ENCODE measurements at regions not wholly inside any gene's neighbourhood (a gene's known extent, or its start where the extent isn't known, plus 50 kb on each side); places are given as distances from the start of the nearest gene placed in this dataset.

GRCh38 chr1:198399452-198399851 is 141.0 kb downstream of the ATP6V1G3 start (continued):
- no peak for TF ChIP-seq YY1 (IDR thresholded peaks at IDR 0.05; ENCODE audit: extremely low read depth, insufficient replicate concordance, low read depth, low read length)

GRCh38 chr1:198397208-198397808 is 143.2 kb downstream of the ATP6V1G3 start:
- ChIA-PET CTCF (no interaction called here), RAD21 (ENCODE audit: low non-redundant PET in 1 of 2, low total read pairs in 2 of 2, uncharacterized antibody in 2 of 2, unreplicated experiment in 2 of 2) (no interaction called here), POLR2A (no interaction called here)
- H2AFZ ChIP-seq (ENCODE audit: low read depth, low read length, poor library complexity, severe bottlenecking), result no peak overlapping the region
- no peak for TF ChIP-seq EZH2 (IDR thresholded peaks at IDR 0.05)
- TF ChIP-seq POLR2AphosphoS5 (IDR thresholded peaks at IDR 0.05; ENCODE audit: low read depth, low read length), result no peak
- no peak for TF ChIP-seq FOSL1 (IDR thresholded peaks at IDR 0.05; ENCODE audit: low read depth)
- no peak for TF ChIP-seq CTCF (IDR thresholded peaks at IDR 0.05 in 2 of 3, conservative IDR thresholded peaks at IDR 0.05 in 1 of 3; ENCODE audit: borderline replicate concordance in 1 of 3, insufficient read depth in 1 of 3, low read depth in 2 of 3, low read length in 2 of 3)
- no peak for TF ChIP-seq ZNF274 (IDR thresholded peaks at IDR 0.05; ENCODE audit: low read depth, low read length)
- TF ChIP-seq SP1 (IDR thresholded peaks at IDR 0.05; ENCODE audit: low read depth), result no peak
- TF ChIP-seq EGR1 (IDR thresholded peaks at IDR 0.05; ENCODE audit: low read depth), result no peak
- no peak for TF ChIP-seq EZH2phosphoT487 (IDR thresholded peaks at IDR 0.05; ENCODE audit: borderline replicate concordance)
- TF ChIP-seq YY1 (IDR thresholded peaks at IDR 0.05; ENCODE audit: extremely low read depth, insufficient replicate concordance, low read depth, low read length), result no peak
- TF ChIP-seq ZBTB33 (IDR thresholded peaks at IDR 0.05; ENCODE audit: extremely low read depth, insufficient replicate concordance, low read length), result no peak
- no peak for TF ChIP-seq CBX3 (IDR thresholded peaks at IDR 0.05; ENCODE audit: low read depth)
- TF ChIP-seq ELF1 (IDR thresholded peaks at IDR 0.05; ENCODE audit: borderline replicate concordance, low read depth), result no peak
- TF ChIP-seq SRF (IDR thresholded peaks at IDR 0.05; ENCODE audit: low read depth), result no peak
- TF ChIP-seq ZFX (IDR thresholded peaks at IDR 0.05), result no peak
- no peak for TF ChIP-seq JUND (IDR thresholded peaks at IDR 0.05)
- no peak for TF ChIP-seq REST (IDR thresholded peaks at IDR 0.05; ENCODE audit: low read depth)
- no peak for TF ChIP-seq POLR2A (IDR thresholded peaks at IDR 0.05; ENCODE audit: borderline replicate concordance, extremely low read depth, insufficient read depth, insufficient read length)
- no peak for TF ChIP-seq RAD21 (IDR thresholded peaks at IDR 0.05; ENCODE audit: low read depth)
- DNase-seq (ENCODE audit: low read depth, low spot score), result no peak
- intact Hi-C loops (cut with micrococcal nuclease), result no loop called here
- H3K79me2 ChIP-seq (ENCODE audit: insufficient read depth, low read length), result no peaks in the 10 kb centered on the region
- no peaks in the 10 kb centered on the region for H3K36me3 ChIP-seq (ENCODE audit: control insufficient read depth in 1 of 2, insufficient read depth in 2 of 2, low read length in 2 of 2)
- no peak overlapping the region for H3K4me2 ChIP-seq (ENCODE audit: low read length)
- no peak for ATAC-seq
- H3K4me3 ChIP-seq (replicated peaks in 1 of 2; ENCODE audit: low read depth in 1 of 2, low read length in 2 of 2), result no peak overlapping the region
- H3K9ac ChIP-seq (ENCODE audit: low read length), result no peak overlapping the region
- no peaks in the 10 kb centered on the region for H3K27me3 ChIP-seq (ENCODE audit: insufficient read depth, low read length)
- H4K20me1 ChIP-seq (ENCODE audit: insufficient read depth), result no peaks in the 10 kb centered on the region; the same call in 1 of the 2 replicates
- H3K4me1 ChIP-seq (ENCODE audit: control insufficient read depth in 1 of 2, insufficient read depth in 2 of 2, low read length in 2 of 2), result no peaks in the 10 kb centered on the region
- no peak overlapping the region for H3K27ac ChIP-seq (ENCODE audit: low read depth, low read length)
- H3K9me3 ChIP-seq (ENCODE audit: control insufficient read depth in 1 of 2, insufficient read depth in 1 of 2, low read depth in 1 of 2, low read length in 2 of 2), result no peaks in the 10 kb centered on the region
- H3K9me2 ChIP-seq (ENCODE audit: insufficient read depth), result no peaks in the 10 kb centered on the region
- no TSS peak for BruUV-seq (replicated peaks)
